SJSA1 (cell line): ENCODE measurements at regions not wholly inside any gene's neighbourhood (a gene's known extent, or its start where the extent isn't known, plus 50 kb on each side); places are given as distances from the start of the nearest gene placed in this dataset.
A peak's percentile ranks its signal among the peaks of the same experiment; 100 is the strongest.
"Not testable (repeated sequence)": the region's sequence is repeated elsewhere in the genome, so short reads cannot be mapped to it uniquely, and the experiment has no call there.

ENCODE experiments used
- DNase-seq, 2 experiments: peaks; one replicate each; pipeline ENCODE4 v3.0.0-alpha.2; 2015 to 2020; ENCODE audit warnings: low spot score in 2 of 2, low read depth in 1 of 2
- H3K27ac ChIP-seq: fragments of 250-450 bp; sonication (Bioruptor Pico); 2 replicates; pipeline ENCODE4 v1.5.1; 2020; ENCODE audit warnings: mild to moderate bottlenecking, moderate library complexity
- H3K27me3 ChIP-seq: fragments of 250-450 bp; sonication (Bioruptor Pico); replicated peaks from 2 replicates; pipeline ENCODE4 v1.5.1; 2020; ENCODE audit warnings: mild to moderate bottlenecking, moderate library complexity
- H3K36me3 ChIP-seq: fragments of 250-450 bp; sonication (Bioruptor Pico); 2 replicates; pipeline ENCODE4 v1.5.1; 2020; ENCODE audit warnings: mild to moderate bottlenecking
- H3K4me1 ChIP-seq: fragments of 250-450 bp; sonication (Bioruptor Pico); replicated peaks from 2 replicates; pipeline ENCODE4 v1.6.1; 2021; ENCODE audit warnings: mild to moderate bottlenecking
- H3K4me3 ChIP-seq: fragments of 250-450 bp; sonication (Bioruptor Pico); 2 replicates; pipeline ENCODE4 v1.5.1; 2020; ENCODE audit warnings: mild to moderate bottlenecking
- H3K9me3 ChIP-seq: fragments of 250-450 bp; sonication (Bioruptor Pico); replicated peaks from 2 replicates; pipeline ENCODE4 v1.5.1; 2020; ENCODE audit warnings: mild to moderate bottlenecking

GRCh38 chr2:149715894-149716293 lies 128.3 kb upstream of the MMADHC start:
- no peaks in the 10 kb centered on the region for H3K4me1 ChIP-seq
- H3K27me3 ChIP-seq = no peaks in the 10 kb centered on the region
- no peaks in the 10 kb centered on the region for H3K9me3 ChIP-seq
- no peak for DNase-seq
- H3K4me3 ChIP-seq = no peak overlapping the region
- no peak overlapping the region for H3K27ac ChIP-seq
- no peaks in the 10 kb centered on the region for H3K36me3 ChIP-seq

GRCh38 chr2:149715005-149715592 lies 127.5 kb upstream of the MMADHC start:
- DNase-seq = peak in 1 of 2 experiments; percentile 37
- no peaks in the 10 kb centered on the region for H3K27me3 ChIP-seq

GRCh38 chr2:149709496-149710263 lies 122.1 kb upstream of the MMADHC start:
- Histone ChIP-seq H3K9me3 (no peaks in the 10 kb centered on the region), H3K27me3 (no peaks in the 10 kb centered on the region), H3K4me3 (no peak overlapping the region), H3K4me1 (peaks cover 13% of the 10 kb centered on the region), H3K36me3 (no peaks in the 10 kb centered on the region), H3K27ac (no peak overlapping the region)
- no peak for DNase-seq

More at GRCh38 chr2:149715005-149715592, 127.5 kb upstream of the MMADHC start:
- Histone ChIP-seq H3K27ac (no peak overlapping the region), H3K4me1 (peaks cover 2% of the 10 kb centered on the region), H3K36me3 (no peaks in the 10 kb centered on the region), H3K9me3 (no peaks in the 10 kb centered on the region), H3K4me3 (no peak overlapping the region)

- Histone ChIP-seq H3K4me1 (peaks cover 9% of the 10 kb centered on the region; the same call in 1 of the 2 replicates), H3K27ac (no peak overlapping the region), H3K9me3 (no peaks in the 10 kb centered on the region), H3K36me3 (no peaks in the 10 kb centered on the region), H3K27me3 (no peaks in the 10 kb centered on the region), H3K4me3 (no peak overlapping the region)
- no peak for DNase-seq
Measured at GRCh38 chr2:149703281-149703680, 115.7 kb upstream of the MMADHC start.

GRCh38 chr2:149702571-149702970 lies 115.0 kb upstream of the MMADHC start:
- H3K27ac ChIP-seq = no peak overlapping the region
- H3K9me3 ChIP-seq = no peaks in the 10 kb centered on the region
- H3K4me1 ChIP-seq = peaks cover 9% of the 10 kb centered on the region; the same call in 1 of the 2 replicates
- no peaks in the 10 kb centered on the region for H3K27me3 ChIP-seq
- no peak for DNase-seq
- no peaks in the 10 kb centered on the region for H3K36me3 ChIP-seq
- no peak overlapping the region for H3K4me3 ChIP-seq

- H3K4me3 ChIP-seq = no peak overlapping the region
- H3K9me3 ChIP-seq = no peaks in the 10 kb centered on the region
- peaks cover 5% of the 10 kb centered on the region; the same call in 1 of the 2 replicates for H3K4me1 ChIP-seq
- no peak overlapping the region for H3K27ac ChIP-seq
- H3K36me3 ChIP-seq = no peaks in the 10 kb centered on the region
- no peak for DNase-seq
- no peaks in the 10 kb centered on the region for H3K27me3 ChIP-seq
Measured at GRCh38 chr2:149701241-149701640, 113.7 kb upstream of the MMADHC start.

- H3K27me3 ChIP-seq = no peaks in the 10 kb centered on the region
- H3K4me1 ChIP-seq = no peaks in the 10 kb centered on the region
- H3K9me3 ChIP-seq = no peaks in the 10 kb centered on the region
- H3K36me3 ChIP-seq = no peaks in the 10 kb centered on the region
- no peak for DNase-seq
- H3K27ac ChIP-seq = no peak overlapping the region
- no peak overlapping the region for H3K4me3 ChIP-seq
Measured at GRCh38 chr2:149692961-149693396, 105.4 kb upstream of the MMADHC start.

GRCh38 chr2:149690825-149691224 lies 103.2 kb upstream of the MMADHC start:
- H3K4me3 ChIP-seq = no peak overlapping the region
- no peaks in the 10 kb centered on the region for H3K36me3 ChIP-seq
- no peaks in the 10 kb centered on the region for H3K9me3 ChIP-seq
- H3K27me3 ChIP-seq = no peaks in the 10 kb centered on the region
- DNase-seq = no peak
- H3K27ac ChIP-seq = no peak overlapping the region
- no peaks in the 10 kb centered on the region for H3K4me1 ChIP-seq

GRCh38 chr2:149687052-149687427 lies 99.5 kb upstream of the MMADHC start:
- Histone ChIP-seq H3K9me3 (no peaks in the 10 kb centered on the region), H3K4me1 (no peaks in the 10 kb centered on the region), H3K4me3 (no peak overlapping the region), H3K36me3 (no peaks in the 10 kb centered on the region), H3K27ac (no peak overlapping the region), H3K27me3 (no peaks in the 10 kb centered on the region)
- no peak for DNase-seq

GRCh38 chr2:149686136-149687051 lies 98.8 kb upstream of the MMADHC start:
- no peaks in the 10 kb centered on the region for H3K9me3 ChIP-seq
- H3K4me1 ChIP-seq = no peaks in the 10 kb centered on the region
- no peak overlapping the region for H3K4me3 ChIP-seq
- H3K27me3 ChIP-seq = no peaks in the 10 kb centered on the region
- no peaks in the 10 kb centered on the region for H3K36me3 ChIP-seq
- no peak overlapping the region for H3K27ac ChIP-seq
- DNase-seq = no peak

- not testable (repeated sequence) for H3K36me3 ChIP-seq, H3K4me3 ChIP-seq, H3K9me3 ChIP-seq, H3K4me1 ChIP-seq, H3K27ac ChIP-seq, H3K27me3 ChIP-seq, DNase-seq
Measured at GRCh38 chr2:149685401-149685800, 97.8 kb upstream of the MMADHC start.

- no peak for DNase-seq
- Histone ChIP-seq H3K27me3 (no peaks in the 10 kb centered on the region; the same call in 1 of the 2 replicates), H3K27ac (no peak overlapping the region), H3K4me1 (peaks cover 10% of the 10 kb centered on the region), H3K36me3 (no peaks in the 10 kb centered on the region), H3K9me3 (no peaks in the 10 kb centered on the region), H3K4me3 (no peak overlapping the region)
Measured at GRCh38 chr2:149679286-149679685, 91.7 kb upstream of the MMADHC start.

GRCh38 chr2:149677416-149677815 lies 89.8 kb upstream of the MMADHC start:
- no peaks in the 10 kb centered on the region for H3K36me3 ChIP-seq
- no peaks in the 10 kb centered on the region; the same call in 1 of the 2 replicates for H3K27me3 ChIP-seq
- H3K9me3 ChIP-seq = no peaks in the 10 kb centered on the region
- no peak for DNase-seq
- no peak overlapping the region for H3K27ac ChIP-seq
- peaks cover 10% of the 10 kb centered on the region for H3K4me1 ChIP-seq
- H3K4me3 ChIP-seq = no peak overlapping the region

- no peak for DNase-seq
- no peaks in the 10 kb centered on the region for H3K36me3 ChIP-seq
- no peaks in the 10 kb centered on the region for H3K9me3 ChIP-seq
- H3K27ac ChIP-seq = no peak overlapping the region
- no peak overlapping the region for H3K4me3 ChIP-seq
- H3K4me1 ChIP-seq = peaks cover 18% of the 10 kb centered on the region
- H3K27me3 ChIP-seq = no peaks in the 10 kb centered on the region
Measured at GRCh38 chr2:149670086-149670485, 82.5 kb upstream of the MMADHC start.
